Right cardiac atrium (tissue), 5 donors: ENCODE measurements at regions not wholly inside any gene's neighbourhood (a gene's known extent, or its start where the extent isn't known, plus 50 kb on each side); places are given as distances from the start of the nearest gene placed in this dataset.
"Not testable (repeated sequence)": the region's sequence is repeated elsewhere in the genome, so short reads cannot be mapped to it uniquely, and the experiment has no call there.

Experiments
- ATAC-seq, 2 donors: fragments of 200-7000 bp; cut with Tn5 transposase; one replicate each; pipeline versions ENCODE4 v1.8.0 to v1.9.1; 2020; ENCODE audit warnings: moderate library complexity in 2 of 2, mild to moderate bottlenecking in 1 of 2
- DNase-seq, 3 donors: peaks; one replicate each; pipeline ENCODE4 v3.0.0-alpha.2; 2020
- H3K27ac ChIP-seq: one replicate; pipeline ENCODE4 v1.5.1; 2013; ENCODE audit warnings: mild to moderate bottlenecking, low read length, control low read depth, moderate library complexity
- H3K27me3 ChIP-seq: one replicate; pipeline ENCODE4 v1.6.1; 2013; ENCODE audit not compliant: control insufficient read depth, insufficient read depth
- H3K4me1 ChIP-seq: one replicate; pipeline ENCODE4 v1.6.1; 2013; ENCODE audit warnings: low read length; ENCODE audit not compliant: control insufficient read depth, insufficient read depth
- H3K4me3 ChIP-seq: one replicate; pipeline ENCODE4 v1.5.1; 2013; ENCODE audit warnings: low read length, control low read depth
- H3K9me3 ChIP-seq: one replicate; pipeline ENCODE4 v1.6.1; 2013; ENCODE audit warnings: low read length; ENCODE audit not compliant: control insufficient read depth
- WGBS: extraction: QIAGEN DNeasy Blood & Tissue Kit; methylation state at CpG from one replicate; pipeline ENCODE4 v1.1.7; 2013; 5-methylcytosine and 5-hydroxymethylcytosine counted together
- intact Hi-C, 4 donors: fragments of 100-400 bp; cut with DNase I; formaldehyde crosslinking; loops; one replicate each; pipeline versions ENCODE4 v1.11.0 to v1.14.0; 2022 to 2023
- donor health status: healthy with polysubstance abuse.
- donor health status: DM: no; HTN: yes; CAD: no.
- donor health status: DM: no; HTN: no; CAD: no.
- donor health status: DM: no; HTN: yes; CAD: no; lungs with severe emphysema.
- donor health status: DM: yes; HTN: yes; CAD: no.

GRCh38 chr13:89518289-89519077 lies 1829.0 kb upstream of the MIR17HG start:
- 81% methylated on average over 4 of the region's 4 CpGs for WGBS
- intact Hi-C loops = no loop called here
- H3K4me1 ChIP-seq = peaks cover 2% of the 10 kb centered on the region
- DNase-seq (no peak), ATAC-seq (no peak)
- H3K27me3 ChIP-seq = no peaks in the 10 kb centered on the region
- no peak overlapping the region for H3K4me3 ChIP-seq
- no peak overlapping the region for H3K27ac ChIP-seq
- no peaks in the 10 kb centered on the region for H3K9me3 ChIP-seq

- no peak for DNase-seq
- intact Hi-C loops = no loop called here
- no peak overlapping the region for H3K4me3 ChIP-seq
Measured at GRCh38 chr13:89520468-89520867, 1827.0 kb upstream of the MIR17HG start.

GRCh38 chr13:89521672-89522071 lies 1825.8 kb upstream of the MIR17HG start:
- DNase-seq, H3K4me1 ChIP-seq, H3K9me3 ChIP-seq, H3K27me3 ChIP-seq, H3K27ac ChIP-seq, intact Hi-C loops, ATAC-seq, H3K4me3 ChIP-seq: not testable (repeated sequence)
- WGBS = 59% methylated on average over 2 of the region's 2 CpGs

More at GRCh38 chr13:89520468-89520867, 1827.0 kb upstream of the MIR17HG start:
- H3K27ac ChIP-seq = no peak overlapping the region
- no peaks in the 10 kb centered on the region for H3K9me3 ChIP-seq
- no peaks in the 10 kb centered on the region for H3K27me3 ChIP-seq
- ATAC-seq = no peak
- no peaks in the 10 kb centered on the region for H3K4me1 ChIP-seq

GRCh38 chr13:89541091-89542030 lies 1806.1 kb upstream of the MIR17HG start:
- intact Hi-C loops = no loop called here
- no peak for ATAC-seq
- Histone ChIP-seq H3K4me3 (no peak overlapping the region), H3K27me3 (no peaks in the 10 kb centered on the region), H3K9me3 (no peaks in the 10 kb centered on the region), H3K4me1 (no peaks in the 10 kb centered on the region), H3K27ac (no peak overlapping the region)
- WGBS = 82% methylated on average over 6 of the region's 6 CpGs
- DNase-seq = no peak

- Histone ChIP-seq H3K27ac (no peak overlapping the region), H3K9me3 (no peaks in the 10 kb centered on the region), H3K4me1 (no peaks in the 10 kb centered on the region), H3K27me3 (no peaks in the 10 kb centered on the region), H3K4me3 (no peak overlapping the region)
- intact Hi-C loops = no loop called here
- no peak for ATAC-seq
- WGBS = 72% methylated on average over 5 of the region's 5 CpGs
- no peak for DNase-seq
Measured at GRCh38 chr13:89550938-89551337, 1796.5 kb upstream of the MIR17HG start.

- H3K4me3 ChIP-seq = no peak overlapping the region
- 62% methylated on average over 1 of the region's 1 CpG for WGBS
- no peaks in the 10 kb centered on the region for H3K27me3 ChIP-seq
- H3K4me1 ChIP-seq = no peaks in the 10 kb centered on the region
- no peak overlapping the region for H3K27ac ChIP-seq
- no peaks in the 10 kb centered on the region for H3K9me3 ChIP-seq
- ATAC-seq (no peak), DNase-seq (no peak)
- intact Hi-C loops = no loop called here
Measured at GRCh38 chr13:89554801-89555200, 1792.7 kb upstream of the MIR17HG start.

GRCh38 chr13:89565476-89566100 lies 1781.9 kb upstream of the MIR17HG start:
- H3K9me3 ChIP-seq = no peaks in the 10 kb centered on the region
- 70% methylated on average over 1 of the region's 1 CpG for WGBS
- no peaks in the 10 kb centered on the region for H3K27me3 ChIP-seq
- DNase-seq (no peak), ATAC-seq (no peak)
- H3K27ac ChIP-seq = no peak overlapping the region
- intact Hi-C loops = no loop called here
- H3K4me1 ChIP-seq = no peaks in the 10 kb centered on the region
- no peak overlapping the region for H3K4me3 ChIP-seq

- no peak for DNase-seq
- Histone ChIP-seq H3K9me3 (no peaks in the 10 kb centered on the region), H3K27ac (no peak overlapping the region), H3K4me1 (no peaks in the 10 kb centered on the region), H3K27me3 (no peaks in the 10 kb centered on the region), H3K4me3 (no peak overlapping the region)
- intact Hi-C loops = no loop called here
- WGBS = 96% methylated on average over 4 of the region's 4 CpGs
- no peak for ATAC-seq
Measured at GRCh38 chr13:89567025-89567424, 1780.5 kb upstream of the MIR17HG start.

- no peak overlapping the region for H3K4me3 ChIP-seq
- ATAC-seq (no peak), DNase-seq (no peak)
- no peaks in the 10 kb centered on the region for H3K27me3 ChIP-seq
- 65% methylated on average over 2 of the region's 2 CpGs for WGBS
- no peaks in the 10 kb centered on the region for H3K4me1 ChIP-seq
- no peak overlapping the region for H3K27ac ChIP-seq
- no peaks in the 10 kb centered on the region for H3K9me3 ChIP-seq
- intact Hi-C loops = no loop called here
Measured at GRCh38 chr13:89568276-89568675, 1779.2 kb upstream of the MIR17HG start.

- Histone ChIP-seq H3K4me1 (no peaks in the 10 kb centered on the region), H3K4me3 (no peak overlapping the region), H3K9me3 (no peaks in the 10 kb centered on the region), H3K27me3 (no peaks in the 10 kb centered on the region), H3K27ac (no peak overlapping the region)
- 89% methylated on average over 2 of the region's 2 CpGs for WGBS
- DNase-seq (no peak), ATAC-seq (no peak)
- intact Hi-C loops = no loop called here
Measured at GRCh38 chr13:89568746-89569145, 1778.7 kb upstream of the MIR17HG start.

GRCh38 chr13:89571676-89572075 lies 1775.8 kb upstream of the MIR17HG start:
- Histone ChIP-seq H3K27ac (no peak overlapping the region), H3K4me3 (no peak overlapping the region), H3K9me3 (no peaks in the 10 kb centered on the region), H3K4me1 (no peaks in the 10 kb centered on the region), H3K27me3 (no peaks in the 10 kb centered on the region)
- ATAC-seq (no peak), DNase-seq (no peak)
- intact Hi-C loops = no loop called here
